GM12892 (cell line): ENCODE measurements at regions not wholly inside any gene's neighbourhood (a gene's known extent, or its start where the extent isn't known, plus 50 kb on each side); places are given as distances from the start of the nearest gene placed in this dataset.

Experiments used
- DNase-seq: peaks from one replicate; pipeline ENCODE4 v3.0.0; 2011; ENCODE audit not compliant: insufficient read length
- FAIRE-seq: peaks from 2 replicates; lab custom pipeline; 2011; peaks lifted over from hg19 to GRCh38; lab: Jason Lieb, UNC
- POLR2A ChIP-seq: IDR thresholded peaks from 2 replicates; pipeline ENCODE4 v1.6.1; 2011; ENCODE audit warnings: low read depth, low read length, control low read depth
- POLR2AphosphoS5 ChIP-seq: IDR thresholded peaks from 2 replicates; pipeline ENCODE4 v1.6.1; 2011; ENCODE audit warnings: low read depth, low read length, control low read depth
- TAF1 ChIP-seq: IDR thresholded peaks from 2 replicates; pipeline ENCODE4 v1.6.1; 2011; ENCODE audit warnings: low read depth, mild to moderate bottlenecking, control low read depth, low read length, borderline replicate concordance

DNA sequence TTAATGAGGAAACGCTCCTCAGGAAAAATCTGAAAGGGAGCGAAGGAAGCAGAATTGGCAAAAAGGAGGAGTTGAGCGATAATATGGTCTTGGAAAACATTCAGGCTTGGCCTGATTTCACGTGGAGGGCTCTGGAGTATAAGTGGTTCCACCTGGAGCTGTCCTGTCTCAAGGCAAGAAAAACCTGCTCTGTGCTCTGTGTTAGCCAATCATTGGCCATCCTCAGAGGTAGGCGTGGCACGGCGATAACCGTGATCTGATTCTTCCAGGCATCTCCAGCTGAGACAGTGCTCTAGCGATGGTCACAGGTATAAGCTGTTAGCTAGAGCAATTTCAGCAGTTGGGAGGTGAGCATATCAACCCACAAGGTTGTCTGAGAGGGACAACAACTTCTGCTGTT lies 450.5 kb upstream of the MAF start:
- DNase-seq (no peak), FAIRE-seq (no peak)
- TF ChIP-seq POLR2AphosphoS5 (no peak), POLR2A (no peak), TAF1 (no peak)

DNA sequence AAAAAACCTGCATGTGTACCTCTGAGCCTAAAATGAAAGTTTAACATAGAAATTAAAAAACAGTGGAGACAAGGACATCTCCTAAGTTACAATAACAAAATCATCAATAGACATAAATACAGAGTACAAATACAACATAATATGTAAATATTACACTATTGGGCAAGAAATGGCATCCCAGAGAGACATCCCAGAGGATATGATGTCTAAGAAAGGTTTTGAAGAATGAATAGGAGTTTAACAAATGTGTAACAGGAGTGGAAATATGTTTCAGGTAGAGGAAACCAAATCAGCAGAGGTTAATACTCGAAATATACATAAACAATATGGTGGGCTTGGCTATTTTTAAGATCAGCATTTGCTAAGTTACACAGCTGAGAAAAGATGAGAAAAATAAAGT lies 447.7 kb upstream of the MAF start:
- TF ChIP-seq TAF1 (no peak), POLR2A (no peak), POLR2AphosphoS5 (no peak)
- no peak for FAIRE-seq
- no peak for DNase-seq

DNA sequence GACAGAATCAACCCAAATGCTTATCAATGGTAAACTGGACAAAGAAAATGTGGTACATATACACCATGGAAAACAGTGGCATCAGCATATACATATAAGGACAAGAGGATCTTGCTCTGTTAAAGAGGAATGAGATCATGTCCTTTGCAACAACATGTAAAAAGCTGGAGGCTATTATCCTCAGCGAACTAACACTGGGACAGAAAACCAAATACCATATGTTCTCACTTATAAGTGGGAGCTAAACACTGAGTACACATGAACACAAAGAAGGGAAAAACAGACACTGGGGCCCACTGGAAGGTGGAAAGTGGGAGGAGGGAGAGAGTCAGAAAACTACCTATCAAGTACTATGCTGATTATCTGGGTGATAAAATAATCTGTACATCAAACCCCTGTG lies 447.3 kb upstream of the MAF start:
- FAIRE-seq (no peak), DNase-seq (no peak)

DNA sequence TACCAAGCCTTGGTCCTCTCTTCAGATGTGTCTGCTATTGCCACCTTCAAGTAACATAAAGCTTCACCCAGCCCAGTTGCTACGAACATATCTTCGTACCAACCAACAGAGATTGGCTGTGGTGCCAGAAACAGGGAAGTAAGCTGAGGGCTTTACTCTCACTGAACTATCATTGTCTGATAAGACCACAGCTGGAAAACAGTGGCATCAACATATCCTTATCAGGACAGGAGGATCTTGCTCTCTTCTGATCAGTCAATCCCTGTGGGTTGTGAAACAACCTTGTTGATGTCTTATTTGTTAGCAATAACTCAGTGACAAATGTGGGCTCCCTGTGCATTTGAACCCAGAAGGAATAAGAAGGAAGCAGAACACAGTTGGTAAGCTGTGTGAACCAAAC lies 446.3 kb upstream of the MAF start:
- DNase-seq, result no peak
- no peak for TF ChIP-seq POLR2AphosphoS5
- no peak for TF ChIP-seq POLR2A
- TF ChIP-seq TAF1, result no peak
- FAIRE-seq, result no peak

More for the DNA sequence above, 447.3 kb upstream of the MAF start:
- no peak for TF ChIP-seq POLR2A
- no peak for TF ChIP-seq POLR2AphosphoS5
- TF ChIP-seq TAF1, result no peak

DNA sequence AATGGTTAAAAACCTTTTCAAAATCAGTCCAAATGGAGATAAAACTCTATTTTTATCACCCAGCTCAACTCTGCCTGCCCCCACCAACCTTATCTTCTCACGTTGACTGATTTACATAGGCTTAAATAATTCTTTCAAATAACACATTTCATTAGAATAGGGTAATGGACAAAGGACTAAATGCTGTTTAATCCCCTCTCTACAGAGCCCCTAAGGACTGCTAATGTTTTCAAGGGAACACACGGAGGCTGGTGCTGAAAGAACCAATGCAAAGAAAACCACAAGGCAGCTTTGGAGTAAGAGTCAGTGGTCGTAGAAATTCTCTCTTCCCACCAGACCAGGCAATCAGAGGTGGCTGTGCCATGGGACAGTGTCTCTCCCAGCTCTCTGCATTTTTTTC lies 445.7 kb upstream of the MAF start:
- FAIRE-seq (no peak), DNase-seq (no peak)
- TF ChIP-seq TAF1, result no peak
- TF ChIP-seq POLR2AphosphoS5, result no peak
- no peak for TF ChIP-seq POLR2A

DNA sequence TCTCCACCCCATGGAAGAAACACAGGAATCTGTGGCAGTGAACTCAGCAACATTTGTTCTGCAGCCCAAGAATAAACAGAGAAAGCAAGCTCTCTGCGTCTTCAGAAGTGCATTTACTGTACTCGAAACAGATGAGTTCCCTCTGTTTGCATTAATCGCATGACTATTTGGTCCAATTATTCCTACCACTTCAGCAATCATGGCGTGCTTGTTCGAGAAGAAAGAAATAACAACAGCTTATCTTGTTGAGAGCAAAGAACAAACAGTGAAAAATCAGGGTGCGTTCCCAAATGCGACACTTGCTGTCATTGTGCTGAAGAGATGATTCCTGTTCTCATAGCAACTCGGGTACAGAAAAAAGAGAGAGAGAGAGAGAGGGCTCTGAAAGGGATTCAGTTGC lies 445.3 kb upstream of the MAF start:
- TF ChIP-seq POLR2A (no peak), POLR2AphosphoS5 (no peak), TAF1 (no peak)
- FAIRE-seq (no peak), DNase-seq (no peak)

DNA sequence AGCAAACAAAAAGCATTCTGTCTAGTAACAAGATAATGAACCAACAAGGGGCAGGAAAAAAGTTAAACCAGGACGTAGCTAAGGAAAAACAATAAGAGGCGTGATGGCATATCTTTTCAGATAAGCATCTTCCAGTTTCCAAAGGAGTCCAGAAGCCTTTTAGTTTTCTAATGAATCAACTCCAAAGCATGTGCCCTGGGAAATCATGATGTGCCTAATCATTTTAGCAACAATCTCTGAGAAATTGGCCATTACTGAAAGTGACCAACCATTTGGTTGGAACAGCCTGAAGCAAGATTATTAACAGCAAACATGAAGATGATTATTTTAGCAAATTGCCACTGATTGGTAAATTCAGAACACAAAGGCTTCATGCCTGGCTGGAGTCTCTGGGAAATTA lies 440.9 kb upstream of the MAF start:
- DNase-seq (no peak), FAIRE-seq (no peak)
- TF ChIP-seq POLR2A, result no peak
- TF ChIP-seq TAF1, result no peak
- TF ChIP-seq POLR2AphosphoS5, result no peak

DNA sequence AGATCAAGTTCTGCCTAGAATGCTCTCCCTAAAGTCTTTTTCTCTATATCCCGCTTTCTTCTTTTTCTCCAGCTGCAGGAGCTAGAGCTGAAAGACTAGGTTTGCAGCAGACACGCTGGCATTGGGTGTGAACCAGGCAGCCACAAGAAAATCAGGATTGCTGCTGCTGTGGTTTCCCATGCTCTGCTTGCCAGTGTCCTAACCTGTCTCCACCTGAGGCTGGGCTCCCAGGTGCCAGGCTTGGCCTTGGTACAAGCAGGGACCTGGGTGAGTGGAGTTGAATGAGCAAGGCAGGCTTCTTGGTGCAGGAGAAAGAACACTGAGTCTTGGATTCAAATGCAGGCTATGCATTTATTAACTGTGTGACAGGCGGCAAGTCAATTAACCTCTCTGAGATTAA lies 440.3 kb upstream of the MAF start:
- TF ChIP-seq POLR2A (no peak), TAF1 (no peak), POLR2AphosphoS5 (no peak)
- DNase-seq (no peak), FAIRE-seq (no peak)

DNA sequence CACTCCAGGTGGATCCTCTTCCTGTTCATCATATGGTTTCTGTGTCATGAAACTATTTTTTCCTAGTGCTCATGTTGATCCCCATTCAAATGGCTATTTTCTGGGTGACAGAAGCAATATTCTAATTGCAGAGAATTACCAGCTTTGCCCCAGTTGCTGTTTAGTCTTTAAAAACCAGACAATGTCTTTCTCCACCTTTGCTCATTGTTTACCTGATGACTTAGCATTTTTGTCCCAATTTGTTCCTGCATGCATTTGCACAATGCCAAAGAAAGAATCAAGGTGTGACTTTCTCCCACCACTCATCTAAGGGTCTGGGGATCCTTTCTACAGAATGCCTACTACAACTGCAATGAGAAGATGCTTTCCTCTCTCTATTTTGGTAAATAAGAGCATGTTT lies 439.9 kb upstream of the MAF start:
- no peak for TF ChIP-seq POLR2AphosphoS5
- no peak for DNase-seq
- FAIRE-seq, result no peak

DNA sequence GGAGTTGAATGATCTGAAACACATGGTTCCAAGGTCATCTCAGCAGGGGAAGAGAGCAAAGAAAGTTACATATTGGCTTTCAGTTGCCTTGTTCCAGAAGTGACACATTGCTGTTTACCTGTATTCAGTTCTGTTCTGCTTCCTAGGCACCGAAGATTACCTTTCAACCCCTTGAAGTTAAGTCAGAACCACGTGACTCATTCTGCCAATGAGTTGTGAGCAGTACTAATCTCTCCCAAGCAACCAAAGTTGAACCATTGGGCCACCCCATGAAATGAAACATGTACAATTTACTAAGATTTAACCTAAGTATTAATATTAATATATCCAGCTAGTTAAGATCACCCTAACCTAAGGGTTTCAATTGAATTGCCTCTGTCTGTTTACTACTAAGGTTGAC lies 439.2 kb upstream of the MAF start:
- TF ChIP-seq POLR2A, result no peak
- no peak for TF ChIP-seq POLR2AphosphoS5
- TF ChIP-seq TAF1, result no peak
- FAIRE-seq (no peak), DNase-seq (no peak)

DNA sequence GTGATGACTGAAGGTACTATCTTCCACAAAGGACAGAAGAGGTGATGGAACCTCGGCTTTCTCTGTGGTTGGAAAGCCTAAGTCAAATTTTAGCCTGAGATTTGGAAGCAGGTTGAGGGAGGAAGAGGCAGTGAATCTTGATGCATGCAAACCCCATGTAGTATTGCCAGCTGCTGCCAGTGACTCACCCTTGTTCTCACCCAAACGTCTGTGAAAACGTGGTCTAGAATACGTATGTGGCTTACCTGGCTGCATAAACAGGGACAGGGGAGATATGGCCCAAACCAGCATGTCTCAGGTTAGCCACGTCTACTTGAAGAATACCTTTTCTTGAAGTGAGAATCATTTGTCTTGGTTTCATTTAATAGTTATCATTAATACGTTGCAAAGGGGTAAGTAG lies 438.0 kb upstream of the MAF start:
- TF ChIP-seq POLR2A, result no peak
- TF ChIP-seq TAF1, result no peak
- no peak for TF ChIP-seq POLR2AphosphoS5
- no peak for FAIRE-seq
- no peak for DNase-seq

DNA sequence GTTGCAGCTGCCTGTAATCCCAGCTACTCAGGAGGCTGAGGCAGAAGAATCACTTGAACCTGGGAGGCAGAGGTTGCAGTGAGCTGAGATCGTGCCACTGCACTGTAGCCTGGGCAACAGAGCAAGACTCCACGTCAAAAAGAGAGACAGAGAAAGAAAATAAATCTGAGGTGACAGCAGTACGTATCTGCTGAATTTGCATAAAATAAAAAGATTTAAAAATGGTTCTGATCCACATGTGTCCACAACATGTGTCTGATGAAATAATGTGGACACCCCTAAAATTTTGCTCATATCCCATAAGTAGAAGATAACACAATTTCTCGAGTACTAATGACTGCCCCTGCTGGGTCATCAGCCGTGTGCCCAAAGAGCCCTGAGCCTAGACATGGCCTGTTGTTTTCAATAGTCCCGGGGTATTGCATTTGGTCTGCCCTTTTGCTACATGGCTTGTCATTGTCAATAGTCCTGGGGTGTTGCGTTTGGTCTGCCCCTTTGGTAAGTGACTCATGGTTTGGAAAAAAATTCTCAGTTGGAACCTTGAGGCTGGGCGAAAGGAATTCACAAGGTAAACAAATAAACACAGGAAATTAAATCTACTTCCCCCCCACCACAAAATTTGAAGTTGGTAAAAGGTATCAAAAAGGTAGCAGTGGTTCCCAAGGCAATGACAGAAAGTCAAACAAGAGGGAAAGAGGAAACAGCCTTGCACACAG lies 434.6 kb upstream of the MAF start:
- TF ChIP-seq TAF1, result no peak
- no peak for TF ChIP-seq POLR2A
- TF ChIP-seq POLR2AphosphoS5, result no peak
- FAIRE-seq (no peak), DNase-seq (no peak)

DNA sequence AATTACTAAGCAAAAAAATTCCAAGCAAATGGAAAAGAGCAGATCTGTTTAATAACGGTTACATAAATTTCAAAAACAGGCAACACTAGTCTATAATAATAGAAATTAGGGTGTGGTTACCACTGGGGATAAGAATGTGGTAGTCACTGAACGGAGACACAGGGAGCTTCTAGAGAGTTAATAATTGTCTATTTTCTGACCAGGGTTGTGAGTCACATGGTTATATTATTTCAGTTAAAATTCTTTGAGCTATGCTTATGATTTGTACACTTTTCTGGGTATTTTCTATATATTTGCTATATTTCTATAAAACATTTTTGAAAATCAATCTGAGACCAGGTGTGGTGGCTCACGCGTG lies 433.9 kb upstream of the MAF start:
- no peak for TF ChIP-seq POLR2AphosphoS5
- TF ChIP-seq POLR2A, result no peak
- no peak for TF ChIP-seq TAF1
- DNase-seq (no peak), FAIRE-seq (no peak)

DNA sequence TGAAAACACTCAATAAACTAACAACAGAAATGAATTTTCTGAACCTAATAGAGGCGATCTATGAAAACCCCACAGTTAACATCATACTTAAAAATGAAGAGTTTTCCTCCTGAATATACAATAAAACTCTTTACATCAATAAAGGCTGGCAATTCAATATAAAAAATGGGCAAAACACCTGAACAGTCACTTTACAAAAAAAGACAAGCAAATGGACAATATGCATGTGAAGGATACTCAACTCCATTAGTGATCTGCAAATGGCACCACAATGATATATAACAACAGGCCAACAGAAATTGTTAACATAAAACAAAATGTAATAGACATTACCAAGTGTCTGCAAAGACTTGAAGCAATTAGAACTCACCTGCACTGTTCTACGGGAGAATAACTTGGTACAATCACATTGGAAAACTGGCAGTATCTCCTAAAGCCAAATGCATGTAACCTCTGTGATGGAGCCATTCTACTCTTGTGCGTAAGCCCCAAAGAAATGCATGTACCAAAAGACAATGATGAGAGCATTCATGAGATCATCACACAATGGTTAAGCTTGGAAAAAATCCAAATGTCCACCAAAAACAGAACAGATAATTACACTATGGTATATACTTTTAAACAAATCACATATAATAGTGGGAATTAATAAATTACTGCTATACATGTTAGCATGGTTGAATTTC lies 433.4 kb upstream of the MAF start:
- TF ChIP-seq POLR2A (no peak), TAF1 (no peak), POLR2AphosphoS5 (no peak)
- FAIRE-seq, result no peak
- no peak for DNase-seq
